ENCODE measurements at regions not wholly inside any gene's neighbourhood (a gene's known extent, or its start where the extent isn't known, plus 50 kb on each side); places are given as distances from the start of the nearest gene placed in this dataset.
"Not testable (repeated sequence)": the region's sequence is repeated elsewhere in the genome, so short reads cannot be mapped to it uniquely, and the experiment has no call there.

DNA sequence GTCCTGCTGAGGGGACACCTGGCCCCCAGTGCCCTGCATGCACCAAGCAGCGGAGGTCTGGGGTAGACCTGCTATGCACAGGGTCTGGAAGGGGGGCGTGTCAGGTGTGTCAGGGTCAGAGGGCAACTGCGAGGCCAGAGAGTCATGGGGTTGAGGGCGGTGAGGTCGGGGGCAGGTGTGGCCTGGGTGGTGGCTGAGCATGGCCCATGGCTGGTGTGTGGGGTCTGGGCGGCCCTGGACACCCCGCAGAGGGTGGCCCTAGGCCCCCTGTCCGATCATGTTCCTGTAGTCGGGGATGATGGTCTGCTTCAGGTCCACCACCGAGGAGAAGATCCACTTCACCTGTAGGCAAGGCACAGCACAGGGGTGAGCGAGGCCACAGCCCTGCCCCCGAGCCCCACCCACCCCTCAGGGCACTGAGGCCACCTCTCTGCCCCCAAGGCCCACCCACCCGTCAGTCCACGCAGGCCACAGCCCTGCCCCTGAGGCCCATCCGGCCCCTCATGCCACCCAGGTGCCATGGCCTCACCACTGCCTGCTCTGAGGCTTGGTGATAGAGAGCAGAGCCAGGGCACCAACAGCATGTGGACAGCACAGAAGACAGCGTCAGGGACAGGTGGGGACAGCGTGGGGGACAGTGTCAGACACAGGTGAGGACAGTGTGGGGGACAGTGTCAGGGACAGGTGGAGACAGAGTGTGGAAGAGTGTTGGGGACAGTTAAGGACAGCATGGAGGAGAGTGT lies 211.3 kb downstream of the TMEM121 start:
- DNase-seq (ENCODE audit: low read depth): no peak
- TF ChIP-seq, protein P1, sequence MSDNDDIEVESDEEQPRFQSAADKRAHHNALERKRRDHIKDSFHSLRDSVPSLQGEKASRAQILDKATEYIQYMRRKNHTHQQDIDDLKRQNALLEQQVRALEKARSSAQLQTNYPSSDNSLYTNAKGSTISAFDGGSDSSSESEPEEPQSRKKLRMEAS (IDR thresholded peaks at IDR 0.05; ENCODE audit: low read depth, low read length): no peak
- TF ChIP-seq MYC (IDR thresholded peaks at IDR 0.05; ENCODE audit: low read depth, low read length): no peak
- TF ChIP-seq CTCF (IDR thresholded peaks at IDR 0.05; ENCODE audit: low read depth, low read length): no peak
- TF ChIP-seq POLR2A (IDR thresholded peaks at IDR 0.05; ENCODE audit: extremely low read depth, insufficient read length): no peak
- no peak overlapping the region for H3K4me3 ChIP-seq (ENCODE audit: low read depth, low read length)

DNA sequence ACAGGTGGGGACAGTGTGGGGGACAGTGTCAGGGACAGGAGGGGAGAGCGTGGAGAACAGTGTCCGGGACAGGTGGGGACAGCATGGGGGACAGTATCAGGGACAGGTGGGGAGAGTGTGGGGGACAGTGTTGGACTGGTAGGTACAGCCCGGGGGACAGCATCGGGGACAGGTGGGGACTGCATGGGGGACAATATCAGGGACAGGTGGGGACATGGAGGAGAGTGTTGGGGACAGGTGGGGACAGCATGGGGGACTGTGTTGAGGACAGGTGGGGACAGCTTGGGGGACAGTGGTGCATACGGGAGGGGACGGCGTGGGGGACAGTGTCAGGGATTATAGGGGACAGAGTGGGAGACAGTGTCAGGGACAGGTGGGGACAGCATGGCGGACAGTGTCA lies 212.3 kb downstream of the TMEM121 start:
- TF ChIP-seq CTCF (IDR thresholded peaks at IDR 0.05; ENCODE audit: low read depth, low read length): no peak
- no peak for TF ChIP-seq POLR2A (IDR thresholded peaks at IDR 0.05; ENCODE audit: extremely low read depth, insufficient read length)
- TF ChIP-seq, protein P1 (IDR thresholded peaks at IDR 0.05; ENCODE audit: low read depth, low read length): no peak
- no peak for TF ChIP-seq MYC (IDR thresholded peaks at IDR 0.05; ENCODE audit: low read depth, low read length)

DNA sequence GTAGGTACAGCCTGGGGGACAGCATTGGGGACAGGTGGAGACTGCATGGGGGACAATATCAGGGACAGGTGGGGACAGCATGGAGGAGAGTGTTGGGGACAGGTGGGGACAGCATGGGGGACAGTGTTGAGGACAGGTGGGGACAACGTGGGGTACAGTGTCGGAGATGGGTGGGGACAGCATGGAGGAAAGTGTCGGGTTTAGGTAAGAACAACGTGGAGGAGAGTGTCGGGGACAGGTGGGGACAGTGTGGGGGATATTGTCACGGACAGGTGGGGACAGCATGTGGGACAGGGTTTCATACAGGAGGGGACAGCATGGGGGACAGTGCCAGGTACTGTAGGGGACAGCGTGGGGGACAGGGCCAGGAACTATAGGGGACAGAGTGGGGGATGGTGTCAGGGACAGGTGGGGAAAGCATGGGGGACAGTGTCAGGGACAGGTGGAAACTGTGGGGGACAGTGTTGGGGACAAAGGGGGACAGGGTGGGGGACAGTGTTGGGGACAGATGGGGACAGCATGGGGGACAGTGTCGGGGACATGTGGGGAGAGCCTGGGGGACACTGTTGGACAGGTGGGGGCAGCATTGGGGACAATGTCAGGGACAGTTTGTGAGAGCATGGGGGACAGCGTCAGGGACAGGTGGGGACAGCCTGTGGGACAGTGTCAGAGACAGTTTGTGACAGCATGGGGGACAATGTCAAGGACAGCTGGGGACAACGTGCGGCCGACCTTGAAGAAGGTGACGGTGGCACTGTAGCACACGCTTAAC lies 213.1 kb downstream of the TMEM121 start:
- no peak for DNase-seq (ENCODE audit: low read depth)
- TF ChIP-seq CTCF (IDR thresholded peaks at IDR 0.05; ENCODE audit: low read depth, low read length) (no peak), MYC (IDR thresholded peaks at IDR 0.05; ENCODE audit: low read depth, low read length) (no peak), POLR2A (IDR thresholded peaks at IDR 0.05; ENCODE audit: extremely low read depth, insufficient read length) (no peak)
- TF ChIP-seq, protein P1 (IDR thresholded peaks at IDR 0.05; ENCODE audit: low read depth, low read length): no peak
- no peak overlapping the region for H3K4me3 ChIP-seq (ENCODE audit: low read depth, low read length)

More for the DNA sequence above, 212.3 kb downstream of the TMEM121 start:
- no peak for DNase-seq (ENCODE audit: low read depth)
- H3K4me3 ChIP-seq (ENCODE audit: low read depth, low read length): no peak overlapping the region

GRCh38 chr14:105740272-105740671 lies 213.9 kb downstream of the TMEM121 start:
- not testable (repeated sequence) for DNase-seq (ENCODE audit: low read depth); H3K4me3 ChIP-seq (ENCODE audit: low read depth, low read length)

GRCh38 chr14:105740961-105741360 lies 214.6 kb downstream of the TMEM121 start:
- DNase-seq (ENCODE audit: low read depth); H3K4me3 ChIP-seq (ENCODE audit: low read depth, low read length): not testable (repeated sequence)

DNA sequence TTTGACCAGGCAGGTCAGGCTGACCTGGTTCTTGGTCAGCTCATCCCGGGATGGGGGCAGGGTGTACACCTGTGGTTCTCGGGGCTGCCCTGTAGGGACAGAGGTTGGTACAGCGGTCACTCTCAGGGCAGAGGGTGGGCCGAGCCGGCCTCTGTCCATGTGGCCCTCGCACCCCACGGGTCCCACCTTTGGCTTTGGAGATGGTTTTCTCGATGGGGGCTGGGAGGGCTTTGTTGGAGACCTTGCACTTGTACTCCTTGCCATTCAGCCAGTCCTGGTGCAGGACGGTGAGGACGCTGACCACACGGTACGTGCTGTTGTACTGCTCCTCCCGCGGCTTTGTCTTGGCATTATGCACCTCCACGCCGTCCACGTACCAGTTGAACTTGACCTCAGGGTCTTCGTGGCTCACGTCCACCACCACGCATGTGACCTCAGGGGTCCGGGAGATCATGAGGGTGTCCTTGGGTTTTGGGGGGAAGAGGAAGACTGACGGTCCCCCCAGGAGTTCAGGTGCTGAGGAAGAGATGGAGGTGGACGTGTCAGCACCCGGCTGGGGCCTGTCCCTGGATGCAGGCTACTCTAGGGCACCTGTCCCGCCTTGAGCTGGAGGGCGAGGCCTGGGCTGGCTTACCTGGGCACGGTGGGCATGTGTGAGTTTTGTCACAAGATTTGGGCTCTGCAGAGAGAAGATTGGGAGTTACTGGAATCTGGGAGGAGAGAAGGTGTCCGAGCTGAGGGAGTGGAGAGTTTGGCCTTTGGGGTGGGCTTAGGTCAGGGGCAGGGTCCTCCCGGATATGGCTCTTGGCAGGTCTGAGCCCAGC lies 215.5 kb downstream of the TMEM121 start:
- H3K4me3 ChIP-seq (ENCODE audit: low read depth, low read length); DNase-seq (ENCODE audit: low read depth): not testable (repeated sequence)

- DNase-seq (ENCODE audit: low read depth): no peak
- no peak overlapping the region for H3K4me3 ChIP-seq (ENCODE audit: low read depth, low read length)
- no peak for TF ChIP-seq CTCF (IDR thresholded peaks at IDR 0.05; ENCODE audit: low read depth, low read length)
- TF ChIP-seq MYC (IDR thresholded peaks at IDR 0.05; ENCODE audit: low read depth, low read length): no peak
- TF ChIP-seq, protein P1 (IDR thresholded peaks at IDR 0.05; ENCODE audit: low read depth, low read length): no peak
- no peak for TF ChIP-seq POLR2A (IDR thresholded peaks at IDR 0.05; ENCODE audit: extremely low read depth, insufficient read length)
These were observed 216.1 kb downstream of the TMEM121 start for GRCh38 chr14:105742531-105742848.

DNA sequence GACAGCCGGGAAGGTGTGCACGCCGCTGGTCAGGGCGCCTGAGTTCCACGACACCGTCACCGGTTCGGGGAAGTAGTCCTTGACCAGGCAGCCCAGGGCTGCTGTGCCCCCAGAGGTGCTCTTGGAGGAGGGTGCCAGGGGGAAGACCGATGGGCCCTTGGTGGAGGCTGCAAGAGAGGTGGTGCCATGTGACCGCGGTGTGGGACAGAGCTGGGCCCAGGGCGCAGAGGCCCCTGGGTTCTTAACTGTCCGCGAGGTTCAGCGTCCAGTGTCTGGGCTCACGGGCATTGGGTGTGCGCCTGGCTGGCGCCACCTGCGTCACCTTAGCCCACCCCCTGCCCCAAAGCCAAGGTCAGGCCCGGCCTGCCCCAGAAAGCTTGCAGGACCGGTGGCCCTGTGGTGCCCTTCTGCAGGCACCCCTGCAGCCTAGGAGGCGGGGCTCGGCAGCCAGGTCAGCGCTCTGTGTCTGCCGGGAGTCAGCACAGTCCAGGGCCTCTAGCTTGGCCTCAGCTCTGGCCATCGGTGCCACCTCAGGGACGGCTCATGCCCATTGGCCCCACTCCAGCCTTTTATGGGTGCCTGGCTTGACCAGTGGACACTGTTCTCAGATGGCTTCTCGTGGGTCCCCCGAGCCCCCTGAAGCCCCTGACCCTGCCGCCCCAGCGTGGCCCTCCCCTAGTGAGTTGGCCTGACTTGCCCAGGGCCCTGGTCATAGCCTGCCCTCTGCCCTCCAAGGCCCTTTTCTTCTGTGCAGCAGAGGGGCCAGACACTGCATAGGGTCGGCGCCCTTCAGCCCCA lies 216.7 kb downstream of the TMEM121 start:
- not testable (repeated sequence) for DNase-seq (ENCODE audit: low read depth)

GRCh38 chr14:105744213-105744787 lies 217.9 kb downstream of the TMEM121 start:
- DNase-seq (ENCODE audit: low read depth); H3K4me3 ChIP-seq (ENCODE audit: low read depth, low read length): not testable (repeated sequence)

More for the DNA sequence above, 216.7 kb downstream of the TMEM121 start:
- not testable (repeated sequence) for H3K4me3 ChIP-seq (ENCODE audit: low read depth, low read length)

Data from NB4 (cell line).